HFF-Myc (cell line): ENCODE measurements at regions not wholly inside any gene's neighbourhood (a gene's known extent, or its start where the extent isn't known, plus 50 kb on each side); places are given as distances from the start of the nearest gene placed in this dataset.

Experiments
- DNase-seq: peaks from one replicate; pipeline ENCODE4 v3.0.0-alpha.2; 2011; ENCODE audit warnings: low read depth; ENCODE audit errors: extremely low read depth
- H3K4me3 ChIP-seq: replicated peaks from 2 replicates; pipeline ENCODE4 v1.5.1; 2011; ENCODE audit warnings: low read depth, mild to moderate bottlenecking, control low read depth, low read length
- CTCF ChIP-seq: IDR thresholded peaks from 2 replicates; pipeline ENCODE4 v1.5.1; 2012; ENCODE audit warnings: mild to moderate bottlenecking, low read depth, low read length, control low read depth; ENCODE audit errors: missing control alignments

GRCh38 chr2:173791502-173791901, 173.7 kb downstream of the SP3 start:
- DNase-seq, result no peak
- H3K4me3 ChIP-seq, result no peak overlapping the region
- TF ChIP-seq CTCF, result no peak

- DNase-seq, result no peak
- TF ChIP-seq CTCF, result no peak
- no peak overlapping the region for H3K4me3 ChIP-seq
Observed at GRCh38 chr2:173792166-173792565, 173.0 kb downstream of the SP3 start.

GRCh38 chr2:173792741-173793140, 172.4 kb downstream of the SP3 start:
- no peak for DNase-seq
- no peak for TF ChIP-seq CTCF
- H3K4me3 ChIP-seq, result no peak overlapping the region

- DNase-seq, result no peak
- no peak for TF ChIP-seq CTCF
- H3K4me3 ChIP-seq, result no peak overlapping the region
Observed at GRCh38 chr2:173793709-173794565, 171.2 kb downstream of the SP3 start.

GRCh38 chr2:173797586-173798263, 167.4 kb downstream of the SP3 start:
- no peak for DNase-seq
- no peak for TF ChIP-seq CTCF
- no peak overlapping the region for H3K4me3 ChIP-seq

- TF ChIP-seq CTCF, result no peak
- H3K4me3 ChIP-seq, result no peak overlapping the region
- DNase-seq, result no peak
Observed at GRCh38 chr2:173802518-173802917, 162.7 kb downstream of the SP3 start.
